Mammary epithelial cell (primary cell): ENCODE measurements at regions not wholly inside any gene's neighbourhood (a gene's known extent, or its start where the extent isn't known, plus 50 kb on each side); places are given as distances from the start of the nearest gene placed in this dataset.
"Not testable (repeated sequence)": the region's sequence is repeated elsewhere in the genome, so short reads cannot be mapped to it uniquely, and the experiment has no call there.

Experiments
- EZH2 ChIP-seq: IDR thresholded peaks from 2 replicates; pipeline ENCODE4 v1.6.1; 2012; ENCODE audit warnings: low read length, inconsistent platforms, borderline replicate concordance
- TF ChIP-seq, protein P1 (sequence below), 2 donors: IDR thresholded peaks in 1 of 2; conservative IDR thresholded peaks in 1 of 2; 2 replicates each; pipeline ENCODE4 v1.5.1; 2011 to 2012; ENCODE audit warnings: inconsistent platforms in 2 of 2, low read length in 2 of 2, mild to moderate bottlenecking in 2 of 2, control low read depth in 1 of 2, low read depth in 1 of 2; ENCODE audit not compliant: insufficient read depth in 1 of 2; ENCODE audit errors: extremely low read depth in 1 of 2

DNA sequence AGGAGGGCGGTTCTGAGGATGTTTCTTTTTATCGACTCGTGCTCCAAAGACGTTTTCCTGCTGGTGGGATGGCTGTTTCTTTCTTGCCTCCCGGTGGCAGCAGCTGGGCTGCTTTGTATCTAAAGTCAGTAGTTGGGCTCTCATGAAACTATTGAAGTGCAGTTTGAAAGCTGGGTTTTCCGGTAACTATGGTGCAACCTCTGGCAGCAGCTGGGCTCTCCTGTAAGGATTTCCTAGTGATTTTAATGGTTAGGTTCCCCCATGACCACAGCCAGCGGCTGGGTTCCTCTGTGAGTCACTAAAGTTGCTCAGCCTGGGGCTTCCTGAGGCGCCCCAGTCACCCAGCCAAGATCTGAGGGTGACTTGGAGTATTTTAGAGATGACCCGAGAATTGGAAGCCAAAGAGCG lies 87.9 kb downstream of the NPIPB11 start:
- TF ChIP-seq, protein P1, sequence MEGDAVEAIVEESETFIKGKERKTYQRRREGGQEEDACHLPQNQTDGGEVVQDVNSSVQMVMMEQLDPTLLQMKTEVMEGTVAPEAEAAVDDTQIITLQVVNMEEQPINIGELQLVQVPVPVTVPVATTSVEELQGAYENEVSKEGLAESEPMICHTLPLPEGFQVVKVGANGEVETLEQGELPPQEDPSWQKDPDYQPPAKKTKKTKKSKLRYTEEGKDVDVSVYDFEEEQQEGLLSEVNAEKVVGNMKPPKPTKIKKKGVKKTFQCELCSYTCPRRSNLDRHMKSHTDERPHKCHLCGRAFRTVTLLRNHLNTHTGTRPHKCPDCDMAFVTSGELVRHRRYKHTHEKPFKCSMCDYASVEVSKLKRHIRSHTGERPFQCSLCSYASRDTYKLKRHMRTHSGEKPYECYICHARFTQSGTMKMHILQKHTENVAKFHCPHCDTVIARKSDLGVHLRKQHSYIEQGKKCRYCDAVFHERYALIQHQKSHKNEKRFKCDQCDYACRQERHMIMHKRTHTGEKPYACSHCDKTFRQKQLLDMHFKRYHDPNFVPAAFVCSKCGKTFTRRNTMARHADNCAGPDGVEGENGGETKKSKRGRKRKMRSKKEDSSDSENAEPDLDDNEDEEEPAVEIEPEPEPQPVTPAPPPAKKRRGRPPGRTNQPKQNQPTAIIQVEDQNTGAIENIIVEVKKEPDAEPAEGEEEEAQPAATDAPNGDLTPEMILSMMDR (conservative IDR thresholded peaks at IDR 0.05 in 1 of 2, IDR thresholded peaks at IDR 0.05 in 1 of 2; ENCODE audit: extremely low read depth in 1 of 2, insufficient read depth in 1 of 2, low read depth in 1 of 2, low read length in 2 of 2), result not testable (repeated sequence)
- not testable (repeated sequence) for TF ChIP-seq EZH2
